ENCODE measurements at regions not wholly inside any gene's neighbourhood (a gene's known extent, or its start where the extent isn't known, plus 50 kb on each side); places are given as distances from the start of the nearest gene placed in this dataset.

GRCh38 chr4:34731070-34731469 is 1513.2 kb downstream of the ARAP2 start:
- no peak for TF ChIP-seq CTCF (IDR thresholded peaks at IDR 0.05)
- no peak for TF ChIP-seq POLR2A (IDR thresholded peaks at IDR 0.05)
